H1 (cell line): ENCODE measurements at regions not wholly inside any gene's neighbourhood (a gene's known extent, or its start where the extent isn't known, plus 50 kb on each side); places are given as distances from the start of the nearest gene placed in this dataset.

Experiments used
- CTCF ChIA-PET: fragments of 300-600 bp; sonication (Branson Sonifier 250); formaldehyde crosslinking; loops from one replicate; lab custom pipeline; 2021; ENCODE audit not compliant: partially characterized antibody; lab: Charles Lee
- POLR2A ChIA-PET: fragments of 300-600 bp; sonication (Branson Sonifier 250); formaldehyde crosslinking; loops from one replicate; lab custom pipeline; 2021; ENCODE audit warnings: inconsistent platforms; ENCODE audit not compliant: partially characterized antibody; lab: Charles Lee
- DNase-seq, 2 experiments: peaks; one replicate each; pipeline versions ENCODE4 v3.0.0 to v3.0.0-alpha.2; 2010 to 2022; ENCODE audit warnings: low spot score in 2 of 2, low read depth in 1 of 2, mixed read lengths in 1 of 2
- FAIRE-seq: peaks from 2 replicates; lab custom pipeline; 2011; peaks lifted over from hg19 to GRCh38; lab: Jason Lieb, UNC
- H2AFZ ChIP-seq: 2 replicates; pipeline ENCODE4 v1.8.1; 2012; ENCODE audit warnings: low read length, inconsistent platforms
- H2AK5ac ChIP-seq: 2 replicates; pipeline ENCODE4 v1.6.1; 2013; ENCODE audit warnings: low read depth, low read length
- H2BK120ac ChIP-seq: replicated peaks from 2 replicates; pipeline ENCODE3; 2013; ENCODE audit warnings: low read depth, low read length, inconsistent platforms
- H2BK12ac ChIP-seq: 2 replicates; pipeline ENCODE4 v1.6.1; 2013; ENCODE audit warnings: low read depth, low read length
- H2BK15ac ChIP-seq: 2 replicates; pipeline ENCODE4 v1.6.1; 2013; ENCODE audit warnings: low read length
- H2BK20ac ChIP-seq: 2 replicates; pipeline ENCODE4 v1.6.1; 2013; ENCODE audit warnings: low read length
- H2BK5ac ChIP-seq: 2 replicates; pipeline ENCODE4 v1.6.1; 2013; ENCODE audit warnings: low read depth, low read length
- H3K14ac ChIP-seq: 2 replicates; pipeline ENCODE4 v1.6.1; 2013; ENCODE audit warnings: inconsistent platforms; ENCODE audit not compliant: insufficient read length
- H3K18ac ChIP-seq: 2 replicates; pipeline ENCODE4 v1.6.1; 2013; ENCODE audit warnings: low read length; ENCODE audit errors: extremely low read depth
- H3K23ac ChIP-seq: 2 replicates; pipeline ENCODE4 v1.6.1; 2013; ENCODE audit warnings: inconsistent platforms; ENCODE audit not compliant: insufficient read length
- H3K23me2 ChIP-seq: 2 replicates; pipeline ENCODE4 v1.6.1; 2013; ENCODE audit warnings: low read depth, low read length
- H3K27ac ChIP-seq: 2 replicates; pipeline ENCODE4 v1.6.1; 2011; ENCODE audit warnings: low read depth, low read length, inconsistent platforms
- H3K27me3 ChIP-seq, 4 experiments: replicated peaks in 1 of 4; 1 replicate in 1 of 4; 2 replicates in 3 of 4; pipeline versions ENCODE4 v1.6.1 to v1.8.1; 2011 to 2013; ENCODE audit warnings: low read length in 3 of 4, mild to moderate bottlenecking in 3 of 4, inconsistent platforms in 2 of 4, mixed read lengths in 2 of 4, moderate library complexity in 1 of 4; ENCODE audit not compliant: control insufficient read depth in 3 of 4, insufficient read depth in 3 of 4; ENCODE audit errors: extremely low read depth in 1 of 4
- H3K36me3 ChIP-seq, 4 experiments: 2 replicates each; pipeline versions ENCODE4 v1.6.1 to v1.8.1; 2011 to 2013; ENCODE audit warnings: mild to moderate bottlenecking in 4 of 4, low read length in 3 of 4, moderate library complexity in 2 of 4, control low read depth in 1 of 4, inconsistent platforms in 1 of 4; ENCODE audit not compliant: insufficient read depth in 4 of 4, control insufficient read depth in 2 of 4
- H3K4ac ChIP-seq: replicated peaks from 2 replicates; pipeline ENCODE3; 2013; ENCODE audit warnings: low read length, low read depth, mixed read lengths, inconsistent platforms; ENCODE audit not compliant: insufficient read length
- H3K4me1 ChIP-seq, 4 experiments: replicated peaks in 1 of 4; 1 replicate in 1 of 4; 2 replicates in 3 of 4; pipeline versions ENCODE4 v1.6.1 to v1.8.1; 2011 to 2013; ENCODE audit warnings: low read length in 3 of 4, inconsistent platforms in 2 of 4, mixed read lengths in 1 of 4; ENCODE audit not compliant: insufficient read depth in 4 of 4, control insufficient read depth in 3 of 4
- H3K4me2 ChIP-seq, 2 experiments: 2 replicates each; pipeline versions ENCODE4 v1.6.1 to v1.8.1; 2011 to 2013; ENCODE audit warnings: low read depth in 2 of 2, low read length in 2 of 2, control low read depth in 1 of 2, inconsistent platforms in 1 of 2, mild to moderate bottlenecking in 1 of 2; ENCODE audit not compliant: insufficient read depth in 1 of 2
- H3K4me3 ChIP-seq, 4 experiments: fragments of 200-600, 300-600 bp in 1 of 4; sonication (generic), shearing (Covaris generic), sonication (Bioruptor Twin) in 1 of 4; 2 replicates each; pipeline versions ENCODE4 v1.5.1 to v1.8.1; 2011 to 2016; ENCODE audit warnings: low read length in 4 of 4, low read depth in 3 of 4, control low read depth in 2 of 4, inconsistent platforms in 2 of 4, mild to moderate bottlenecking in 2 of 4, mixed read lengths in 1 of 4, moderate library complexity in 1 of 4; ENCODE audit not compliant: insufficient read depth in 2 of 4; ENCODE audit errors: extremely low read depth in 1 of 4
- H3K56ac ChIP-seq: replicated peaks from 2 replicates; pipeline ENCODE3; 2013; ENCODE audit warnings: low read depth, mild to moderate bottlenecking, mixed read lengths, low read length, inconsistent platforms; ENCODE audit not compliant: insufficient read length
- H3K79me1 ChIP-seq: 2 replicates; pipeline ENCODE4 v1.6.1; 2013; ENCODE audit warnings: low read depth, low read length, control low read depth
- H3K79me2 ChIP-seq, 2 experiments: 2 replicates each; pipeline versions ENCODE4 v1.6.1 to v1.8.1; 2012 to 2013; ENCODE audit warnings: low read length in 2 of 2, mild to moderate bottlenecking in 2 of 2, inconsistent platforms in 1 of 2; ENCODE audit not compliant: insufficient read depth in 2 of 2, control insufficient read depth in 1 of 2
- H3K9ac ChIP-seq, 4 experiments: replicated peaks in 1 of 4; 1 replicate in 1 of 4; 2 replicates in 3 of 4; pipeline versions ENCODE4 v1.6.1 to v1.8.1; 2011 to 2013; ENCODE audit warnings: low read depth in 3 of 4, low read length in 3 of 4, control low read depth in 2 of 4, mild to moderate bottlenecking in 2 of 4, moderate library complexity in 2 of 4, inconsistent platforms in 1 of 4; ENCODE audit errors: extremely low read depth in 1 of 4
- H3K9me3 ChIP-seq, 2 experiments: 2 replicates each; pipeline versions ENCODE4 v1.6.1 to v1.8.1; 2012 to 2013; ENCODE audit warnings: mild to moderate bottlenecking in 2 of 2, moderate library complexity in 2 of 2, control low read depth in 1 of 2, inconsistent platforms in 1 of 2, low read depth in 1 of 2, low read length in 1 of 2, mixed read lengths in 1 of 2; ENCODE audit not compliant: insufficient read depth in 2 of 2
- H4K20me1 ChIP-seq, 2 experiments: replicated peaks in 1 of 2; 2 replicates each; pipeline versions ENCODE3 to v1.8.1; 2011 to 2013; ENCODE audit warnings: inconsistent platforms in 2 of 2, low read length in 2 of 2, mild to moderate bottlenecking in 1 of 2; ENCODE audit not compliant: insufficient read depth in 2 of 2, control insufficient read depth in 1 of 2
- H4K5ac ChIP-seq: 2 replicates; pipeline ENCODE4 v1.6.1; 2013; ENCODE audit warnings: low read length, low read depth, mixed read lengths, inconsistent platforms; ENCODE audit not compliant: insufficient read length
- H4K8ac ChIP-seq: 2 replicates; pipeline ENCODE4 v1.8.0; 2013; ENCODE audit warnings: mild to moderate bottlenecking, moderate library complexity, low read length, inconsistent platforms; ENCODE audit not compliant: insufficient read depth; ENCODE audit errors: extremely low read depth
- H4K91ac ChIP-seq: replicated peaks from 2 replicates; pipeline ENCODE3; 2013; ENCODE audit warnings: low read length, mixed read lengths, inconsistent platforms; ENCODE audit not compliant: insufficient read length
- MAFK ChIP-seq: IDR thresholded peaks from 2 replicates; pipeline ENCODE4 v1.6.1; 2012; ENCODE audit warnings: low read depth, mild to moderate bottlenecking, improper control_type of control experiment, low read length
- WGBS, 2 experiments: shearing (Covaris generic) in 1 of 2; methylation state at CpG; one replicate each; pipeline versions ENCODE4 v1.1.6 to v1.1.7; 2013 to 2015; ENCODE audit warnings: low lambda C conversion rate in 2 of 2, mixed read lengths in 2 of 2, inconsistent platforms in 1 of 2, low coverage in 1 of 2, missing lambda C conversion rate in 1 of 2; ENCODE audit not compliant: insufficient replicate concordance in 2 of 2, insufficient coverage in 1 of 2, insufficient read length in 1 of 2; ENCODE audit errors: extremely low coverage in 1 of 2, missing lambda C conversion rate in 1 of 2; 5-methylcytosine and 5-hydroxymethylcytosine counted together

DNA sequence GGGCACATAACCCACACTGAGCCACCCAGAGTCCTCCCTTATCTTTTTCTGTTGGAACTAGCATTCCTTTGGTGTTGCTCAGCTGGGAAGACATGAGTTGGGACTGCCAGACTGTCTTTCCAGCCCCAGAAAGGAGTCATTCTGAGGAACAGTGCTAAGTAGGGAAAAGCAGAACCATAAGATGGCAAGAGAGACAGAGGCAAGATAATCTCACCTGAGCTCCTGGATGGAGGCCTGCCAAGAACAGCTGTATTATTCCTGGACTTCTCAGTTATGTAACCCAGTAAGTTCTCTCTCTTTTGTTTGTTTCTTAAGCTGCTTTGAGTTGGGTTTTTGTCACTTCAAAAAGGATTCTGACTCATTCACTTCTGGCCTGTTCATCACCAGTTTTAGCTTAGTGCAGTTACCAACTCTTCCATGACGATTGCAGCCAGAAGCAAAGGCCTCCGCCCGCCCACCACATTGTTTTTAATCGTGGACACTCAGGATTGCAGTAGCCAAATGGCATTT, 134.4 kb downstream of the OMA1 start:
- Histone ChIP-seq H3K4me3 (no peak overlapping the region), H2AFZ (no peak overlapping the region), H3K4me2 (no peak overlapping the region), H4K5ac (no peak overlapping the region), H3K56ac (no peak overlapping the region), H2BK20ac (no peak overlapping the region), H3K14ac (no peak overlapping the region), H3K18ac (no peak overlapping the region), H2BK12ac (no peak overlapping the region), H3K36me3 (no peaks in the 10 kb centered on the region), H2BK120ac (no peak overlapping the region), H3K9ac (no peak overlapping the region), H3K4me1 (no peaks in the 10 kb centered on the region), H3K4ac (no peak overlapping the region), H3K23ac (no peak overlapping the region), H4K8ac (no peak overlapping the region), H3K79me1 (no peaks in the 10 kb centered on the region), H4K20me1 (no peaks in the 10 kb centered on the region), H2BK5ac (no peak overlapping the region), H3K79me2 (no peaks in the 10 kb centered on the region), H3K9me3 (no peaks in the 10 kb centered on the region), H2BK15ac (no peak overlapping the region), H3K27me3 (peaks cover 0 to 2% (median 0%) of the 10 kb centered on the region in 4 experiments; a peak in 1 of 7 replicates), H3K27ac (no peak overlapping the region), H2AK5ac (no peak overlapping the region), H4K91ac (no peak overlapping the region), H3K23me2 (no peaks in the 10 kb centered on the region)
- ChIA-PET CTCF (interaction anchor here (1.2 kb wide), 1 partner anchor 30 kb away, joined by 3 read pairs; no protein-coding TSS in a partner anchor), POLR2A (interaction anchor here (1.2 kb wide), 1 partner anchor 17 kb away, joined by 3 read pairs; no protein-coding TSS in a partner anchor)
- DNase-seq (no peak), FAIRE-seq (no peak)
- WGBS, 2 experiments = 78% methylated on average over 4 of the region's 4 CpGs; no CpG with 5 or more reads in 1 of the 2 experiments
- no peak for TF ChIP-seq MAFK
